LHCN-M2 (cell line): ENCODE measurements at regions not wholly inside any gene's neighbourhood (a gene's known extent, or its start where the extent isn't known, plus 50 kb on each side); places are given as distances from the start of the nearest gene placed in this dataset.
"Not testable (repeated sequence)": the region's sequence is repeated elsewhere in the genome, so short reads cannot be mapped to it uniquely, and the experiment has no call there.

Experiments used
- DNase-seq: peaks from one replicate; pipeline ENCODE4 v3.0.0-alpha.2; 2012; ENCODE audit warnings: low read depth

- no peak for DNase-seq
These were observed 90.7 kb upstream of the WSB1 start for GRCh38 chr17:27203241-27203640.

- peak; percentile 15 for DNase-seq
These were observed 87.5 kb upstream of the WSB1 start for GRCh38 chr17:27206447-27206846.

GRCh38 chr17:27207073-27207513 is 86.8 kb upstream of the WSB1 start:
- DNase-seq, result peak; percentile 75

GRCh38 chr17:27208370-27208769 is 85.5 kb upstream of the WSB1 start:
- DNase-seq, result not testable (repeated sequence)

- no peak for DNase-seq
These were observed 84.6 kb upstream of the WSB1 start for GRCh38 chr17:27209316-27209715.

GRCh38 chr17:27210809-27211208 is 83.1 kb upstream of the WSB1 start:
- DNase-seq, result not testable (repeated sequence)

- DNase-seq, result no peak
These were observed 77.1 kb upstream of the WSB1 start for GRCh38 chr17:27216836-27217235.

GRCh38 chr17:27217631-27218030 is 76.3 kb upstream of the WSB1 start:
- no peak for DNase-seq

GRCh38 chr17:27218041-27218440 is 75.9 kb upstream of the WSB1 start:
- no peak for DNase-seq

GRCh38 chr17:27218719-27219488 is 75.0 kb upstream of the WSB1 start:
- DNase-seq, result no peak

GRCh38 chr17:27222515-27222914 is 71.4 kb upstream of the WSB1 start:
- DNase-seq, result no peak

- DNase-seq, result peak; percentile 42
These were observed 69.2 kb upstream of the WSB1 start for GRCh38 chr17:27224526-27225315.

- DNase-seq, result peak; percentile 66
These were observed 67.2 kb upstream of the WSB1 start for GRCh38 chr17:27226611-27227230.

GRCh38 chr17:27230996-27231395 is 62.9 kb upstream of the WSB1 start:
- no peak for DNase-seq

- DNase-seq, result no peak
These were observed 61.6 kb upstream of the WSB1 start for GRCh38 chr17:27232328-27232727.

- DNase-seq, result no peak
These were observed 60.9 kb upstream of the WSB1 start for GRCh38 chr17:27233059-27233458.

GRCh38 chr17:27233776-27234175 is 60.1 kb upstream of the WSB1 start:
- DNase-seq, result no peak

- peak; percentile 60 for DNase-seq
These were observed 57.1 kb upstream of the WSB1 start for GRCh38 chr17:27236717-27237315.

- DNase-seq, result no peak
These were observed 56.0 kb upstream of the WSB1 start for GRCh38 chr17:27237890-27238289.

GRCh38 chr17:27239046-27239445 is 54.9 kb upstream of the WSB1 start:
- no peak for DNase-seq

GRCh38 chr17:27239584-27239983 is 54.3 kb upstream of the WSB1 start:
- no peak for DNase-seq
